ENCODE measurements at regions not wholly inside any gene's neighbourhood (a gene's known extent, or its start where the extent isn't known, plus 50 kb on each side); places are given as distances from the start of the nearest gene placed in this dataset.
A peak's percentile ranks its signal among the peaks of the same experiment; 100 is the strongest.

DNA sequence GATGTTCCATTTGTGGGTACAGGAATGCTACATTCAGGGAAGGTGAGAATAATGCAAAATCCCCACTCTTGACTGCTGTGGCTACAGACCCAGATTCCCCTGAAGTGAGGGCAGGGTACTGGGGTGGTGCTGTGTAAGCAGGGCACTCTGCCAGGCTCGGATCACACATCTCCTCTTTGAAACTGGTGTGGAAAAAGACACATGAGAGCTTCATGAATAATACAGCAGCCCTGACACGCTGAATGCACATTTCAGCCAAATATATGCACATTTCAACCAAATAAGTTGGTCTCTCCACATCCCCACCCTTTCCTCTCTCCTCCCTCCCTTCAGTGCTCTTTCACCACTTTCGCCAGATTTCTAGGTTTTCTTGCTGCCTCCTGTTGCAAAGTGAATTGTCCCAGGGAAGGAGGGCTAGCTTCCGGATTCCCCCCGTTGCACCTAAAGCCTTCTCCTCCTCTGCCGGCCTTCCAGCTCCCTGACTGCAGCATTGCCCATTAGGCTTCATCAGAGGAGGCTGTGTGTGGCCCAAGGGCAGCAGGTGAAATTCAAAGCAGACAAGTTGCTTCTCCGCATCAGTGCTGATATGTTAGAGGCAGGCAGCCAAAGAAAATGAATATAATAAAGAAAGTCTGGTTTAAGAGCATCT, 118.2 kb upstream of the TMCC3 start:
- peaks cover 6% of the 10 kb centered on the region for H3K27me3 Mint-ChIP-seq (ENCODE audit: unreplicated experiment)
- H3K27ac Mint-ChIP-seq (ENCODE audit: unreplicated experiment), result peak overlapping the region; percentile 91

DNA sequence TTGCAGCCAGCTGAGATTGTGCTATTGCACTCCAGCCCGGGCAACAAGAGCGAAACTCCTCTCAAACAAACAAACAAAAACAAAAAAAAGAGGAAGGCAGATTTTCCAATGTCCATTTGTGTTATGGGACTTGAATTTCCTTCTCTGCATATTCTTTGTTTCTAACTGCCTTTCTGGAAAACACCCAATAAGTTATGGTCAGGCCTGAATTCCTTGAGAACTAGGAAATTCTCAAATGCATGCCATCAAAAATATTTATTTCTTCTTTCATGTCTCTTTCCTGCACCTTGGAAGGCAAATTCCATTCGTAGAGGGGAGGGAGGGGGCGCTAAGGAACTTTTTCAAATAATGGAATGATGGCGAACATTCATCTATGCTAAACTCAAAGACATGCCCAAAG, 117.6 kb upstream of the TMCC3 start:
- Mint-ChIP-seq H3K27me3 (ENCODE audit: unreplicated experiment) (peaks cover 6% of the 10 kb centered on the region), H3K4me3 (ENCODE audit: unreplicated experiment) (peak overlapping the region; percentile 81), H3K4me1 (ENCODE audit: low read depth, unreplicated experiment) (peaks cover 46% of the 10 kb centered on the region), H3K36me3 (ENCODE audit: unreplicated experiment) (no peaks in the 10 kb centered on the region), H3K9me3 (ENCODE audit: unreplicated experiment) (peaks cover 16% of the 10 kb centered on the region), H3K27ac (ENCODE audit: unreplicated experiment) (no peak overlapping the region)
- TF ChIP-seq, protein P1, sequence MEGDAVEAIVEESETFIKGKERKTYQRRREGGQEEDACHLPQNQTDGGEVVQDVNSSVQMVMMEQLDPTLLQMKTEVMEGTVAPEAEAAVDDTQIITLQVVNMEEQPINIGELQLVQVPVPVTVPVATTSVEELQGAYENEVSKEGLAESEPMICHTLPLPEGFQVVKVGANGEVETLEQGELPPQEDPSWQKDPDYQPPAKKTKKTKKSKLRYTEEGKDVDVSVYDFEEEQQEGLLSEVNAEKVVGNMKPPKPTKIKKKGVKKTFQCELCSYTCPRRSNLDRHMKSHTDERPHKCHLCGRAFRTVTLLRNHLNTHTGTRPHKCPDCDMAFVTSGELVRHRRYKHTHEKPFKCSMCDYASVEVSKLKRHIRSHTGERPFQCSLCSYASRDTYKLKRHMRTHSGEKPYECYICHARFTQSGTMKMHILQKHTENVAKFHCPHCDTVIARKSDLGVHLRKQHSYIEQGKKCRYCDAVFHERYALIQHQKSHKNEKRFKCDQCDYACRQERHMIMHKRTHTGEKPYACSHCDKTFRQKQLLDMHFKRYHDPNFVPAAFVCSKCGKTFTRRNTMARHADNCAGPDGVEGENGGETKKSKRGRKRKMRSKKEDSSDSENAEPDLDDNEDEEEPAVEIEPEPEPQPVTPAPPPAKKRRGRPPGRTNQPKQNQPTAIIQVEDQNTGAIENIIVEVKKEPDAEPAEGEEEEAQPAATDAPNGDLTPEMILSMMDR (IDR thresholded peaks at IDR 0.05; ENCODE audit: partially characterized antibody, unreplicated experiment), result no peak
- no peak for DNase-seq

More for the DNA sequence above, 118.2 kb upstream of the TMCC3 start:
- H3K9me3 Mint-ChIP-seq (ENCODE audit: unreplicated experiment), result peaks cover 16% of the 10 kb centered on the region
- H3K36me3 Mint-ChIP-seq (ENCODE audit: unreplicated experiment), result no peaks in the 10 kb centered on the region
- no peak for DNase-seq
- H3K4me3 Mint-ChIP-seq (ENCODE audit: unreplicated experiment), result peak overlapping the region; percentile 81
- TF ChIP-seq, protein P1 (IDR thresholded peaks at IDR 0.05; ENCODE audit: partially characterized antibody, unreplicated experiment), result no peak
- H3K4me1 Mint-ChIP-seq (ENCODE audit: low read depth, unreplicated experiment), result peaks cover 45% of the 10 kb centered on the region

DNA sequence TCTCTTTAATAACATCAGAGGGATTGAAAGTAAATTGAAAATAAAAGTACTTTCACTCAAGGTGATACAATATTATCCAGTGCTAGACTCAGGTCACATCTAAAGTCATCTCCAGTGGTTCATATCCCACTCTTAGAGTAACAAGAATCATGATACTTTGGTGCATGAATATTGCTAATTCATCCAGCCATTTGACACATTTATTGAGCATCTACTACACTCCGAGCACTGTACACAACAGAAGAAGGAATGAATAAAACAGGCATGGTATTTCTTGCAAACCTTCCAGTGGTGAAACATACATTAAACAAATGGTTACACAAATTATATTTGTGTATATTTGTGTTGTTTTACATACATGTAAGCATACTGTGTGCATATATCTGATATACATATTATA, 116.0 kb upstream of the TMCC3 start:
- Mint-ChIP-seq H3K27me3 (ENCODE audit: unreplicated experiment) (no peaks in the 10 kb centered on the region), H3K4me1 (ENCODE audit: low read depth, unreplicated experiment) (peaks cover 37% of the 10 kb centered on the region)
- TF ChIP-seq, protein P1 (IDR thresholded peaks at IDR 0.05; ENCODE audit: partially characterized antibody, unreplicated experiment), result no peak

DNA sequence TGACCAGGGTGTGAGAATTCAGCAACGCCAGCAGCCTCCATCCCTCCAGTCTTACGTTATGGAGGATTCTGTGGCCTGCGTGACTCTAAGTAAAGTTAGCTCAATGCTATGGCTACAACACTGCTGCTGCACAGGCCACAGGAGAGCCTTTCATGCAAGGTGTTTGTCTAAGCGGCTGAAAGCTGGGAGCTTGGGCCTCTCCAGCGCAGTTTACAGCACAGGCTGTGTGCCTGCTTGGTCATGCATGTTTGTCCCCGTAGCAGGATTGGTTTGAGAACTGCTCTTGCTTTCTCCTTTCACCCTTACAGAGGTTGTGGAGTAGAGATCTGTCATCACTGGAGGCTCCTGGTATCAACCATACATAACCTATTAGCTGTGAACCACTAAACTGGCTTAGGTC, 113.1 kb upstream of the TMCC3 start:
- Mint-ChIP-seq H3K4me3 (ENCODE audit: unreplicated experiment) (no peak overlapping the region), H3K27me3 (ENCODE audit: unreplicated experiment) (no peaks in the 10 kb centered on the region), H3K27ac (ENCODE audit: unreplicated experiment) (no peak overlapping the region), H3K36me3 (ENCODE audit: unreplicated experiment) (no peaks in the 10 kb centered on the region), H3K9me3 (ENCODE audit: unreplicated experiment) (peaks cover 6% of the 10 kb centered on the region), H3K4me1 (ENCODE audit: low read depth, unreplicated experiment) (peaks cover 8% of the 10 kb centered on the region)
- TF ChIP-seq, protein P1 (IDR thresholded peaks at IDR 0.05; ENCODE audit: partially characterized antibody, unreplicated experiment), result no peak
- DNase-seq, result no peak

More for the DNA sequence above, 116.0 kb upstream of the TMCC3 start:
- no peak for DNase-seq
- no peaks in the 10 kb centered on the region for H3K36me3 Mint-ChIP-seq (ENCODE audit: unreplicated experiment)
- no peak overlapping the region for H3K27ac Mint-ChIP-seq (ENCODE audit: unreplicated experiment)
- no peak overlapping the region for H3K4me3 Mint-ChIP-seq (ENCODE audit: unreplicated experiment)
- peaks cover 12% of the 10 kb centered on the region for H3K9me3 Mint-ChIP-seq (ENCODE audit: unreplicated experiment)

DNA sequence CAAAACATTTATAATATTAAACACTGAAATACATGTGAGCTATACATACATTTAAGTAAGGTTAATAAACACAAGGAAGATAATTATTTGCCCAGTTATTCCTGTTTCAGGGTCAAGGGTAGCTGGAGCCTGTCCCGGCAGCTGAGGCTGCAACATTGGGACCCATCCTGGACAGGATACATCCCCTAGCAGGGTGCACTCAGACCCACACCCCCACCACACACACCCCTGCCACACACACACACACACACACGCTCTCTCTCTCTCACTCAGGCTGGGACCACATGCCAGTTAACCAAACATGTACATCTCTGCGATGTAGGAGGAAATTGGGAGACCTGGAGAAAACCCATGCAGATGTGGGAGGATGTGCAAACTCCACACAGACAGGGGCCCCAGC, 112.6 kb upstream of the TMCC3 start:
- Mint-ChIP-seq H3K36me3 (ENCODE audit: unreplicated experiment) (no peaks in the 10 kb centered on the region), H3K4me3 (ENCODE audit: unreplicated experiment) (no peak overlapping the region), H3K27me3 (ENCODE audit: unreplicated experiment) (no peaks in the 10 kb centered on the region), H3K27ac (ENCODE audit: unreplicated experiment) (no peak overlapping the region), H3K9me3 (ENCODE audit: unreplicated experiment) (peaks cover 1% of the 10 kb centered on the region), H3K4me1 (ENCODE audit: low read depth, unreplicated experiment) (peaks cover 3% of the 10 kb centered on the region)
- DNase-seq, result no peak
- TF ChIP-seq, protein P1 (IDR thresholded peaks at IDR 0.05; ENCODE audit: partially characterized antibody, unreplicated experiment), result no peak
